HG03558 (cell line): ENCODE measurements at regions not wholly inside any gene's neighbourhood (a gene's known extent, or its start where the extent isn't known, plus 50 kb on each side); places are given as distances from the start of the nearest gene placed in this dataset.

Experiments
- ATAC-seq: cut with Tn5 transposase; IDR thresholded peaks from one replicate; pipeline ENCODE4 v1.9.1; 2021; ENCODE audit warnings: moderate number of reproducible peaks; ENCODE audit not compliant: unreplicated experiment; ENCODE audit errors: extremely low read depth

- ATAC-seq: no peak
These were observed 337.9 kb upstream of the SORCS1 start for GRCh38 chr10:107502229-107502985.

GRCh38 chr10:107498983-107499382, 334.5 kb upstream of the SORCS1 start:
- ATAC-seq: no peak

GRCh38 chr10:107497024-107497423, 332.5 kb upstream of the SORCS1 start:
- ATAC-seq: no peak

GRCh38 chr10:107496594-107496993, 332.1 kb upstream of the SORCS1 start:
- no peak for ATAC-seq

- no peak for ATAC-seq
These were observed 327.9 kb upstream of the SORCS1 start for GRCh38 chr10:107492389-107492788.

GRCh38 chr10:107490389-107490788, 325.9 kb upstream of the SORCS1 start:
- ATAC-seq: no peak

- no peak for ATAC-seq
These were observed 322.8 kb upstream of the SORCS1 start for GRCh38 chr10:107487284-107487683.

- ATAC-seq: no peak
These were observed 320.5 kb upstream of the SORCS1 start for GRCh38 chr10:107485019-107485418.

- ATAC-seq: no peak
These were observed 317.4 kb upstream of the SORCS1 start for GRCh38 chr10:107481881-107482280.

- ATAC-seq: no peak
These were observed 316.7 kb upstream of the SORCS1 start for GRCh38 chr10:107481224-107481623.

- no peak for ATAC-seq
These were observed 316.3 kb upstream of the SORCS1 start for GRCh38 chr10:107480781-107481180.

GRCh38 chr10:107477266-107477665, 312.8 kb upstream of the SORCS1 start:
- ATAC-seq: peak; percentile 43

GRCh38 chr10:107476408-107476807, 311.9 kb upstream of the SORCS1 start:
- ATAC-seq: no peak

- no peak for ATAC-seq
These were observed 310.1 kb upstream of the SORCS1 start for GRCh38 chr10:107474650-107475049.

- no peak for ATAC-seq
These were observed 308.7 kb upstream of the SORCS1 start for GRCh38 chr10:107473225-107473624.

- no peak for ATAC-seq
These were observed 307.4 kb upstream of the SORCS1 start for GRCh38 chr10:107471911-107472310.

GRCh38 chr10:107453561-107453960, 289.1 kb upstream of the SORCS1 start:
- ATAC-seq: no peak

GRCh38 chr10:107451047-107451446, 286.5 kb upstream of the SORCS1 start:
- no peak for ATAC-seq

GRCh38 chr10:107450056-107450455, 285.6 kb upstream of the SORCS1 start:
- no peak for ATAC-seq

- no peak for ATAC-seq
These were observed 279.9 kb upstream of the SORCS1 start for GRCh38 chr10:107444443-107444842.

- ATAC-seq: no peak
These were observed 279.3 kb upstream of the SORCS1 start for GRCh38 chr10:107443813-107444212.

GRCh38 chr10:107443326-107443725, 278.8 kb upstream of the SORCS1 start:
- no peak for ATAC-seq
